ENCODE measurements at regions not wholly inside any gene's neighbourhood (a gene's known extent, or its start where the extent isn't known, plus 50 kb on each side); places are given as distances from the start of the nearest gene placed in this dataset.

GRCh38 chr7:114788706-114789105 is 133.2 kb upstream of the MDFIC start:
- TF ChIP-seq CTCF (conservative IDR thresholded peaks at IDR 0.05) (no peak), EZH2 (IDR thresholded peaks at IDR 0.05; ENCODE audit: low read depth) (no peak)

All from PC-9 (cell line).